ENCODE measurements at regions not wholly inside any gene's neighbourhood (a gene's known extent, or its start where the extent isn't known, plus 50 kb on each side); places are given as distances from the start of the nearest gene placed in this dataset.
"Not testable (repeated sequence)": the region's sequence is repeated elsewhere in the genome, so short reads cannot be mapped to it uniquely, and the experiment has no call there.

GRCh38 chr7:17552952-17553351 is 254.5 kb downstream of the AHR start:
- DNase-seq (ENCODE audit: low read depth in 3 of 3, low spot score in 2 of 3) = no peak

GRCh38 chr7:17554341-17555015 is 256.0 kb downstream of the AHR start:
- no peak for DNase-seq (ENCODE audit: low read depth in 3 of 3, low spot score in 2 of 3)

- no peak for DNase-seq (ENCODE audit: low read depth in 3 of 3, low spot score in 2 of 3)
Observed at GRCh38 chr7:17556247-17556956, 257.9 kb downstream of the AHR start.

GRCh38 chr7:17557251-17557671 is 258.8 kb downstream of the AHR start:
- DNase-seq (ENCODE audit: low read depth in 3 of 3, low spot score in 2 of 3) = no peak

GRCh38 chr7:17558135-17558534 is 259.7 kb downstream of the AHR start:
- DNase-seq (ENCODE audit: low read depth in 3 of 3, low spot score in 2 of 3) = no peak

GRCh38 chr7:17558558-17559332 is 260.3 kb downstream of the AHR start:
- DNase-seq (ENCODE audit: low read depth in 3 of 3, low spot score in 2 of 3) = no peak

- DNase-seq (ENCODE audit: low read depth in 3 of 3, low spot score in 2 of 3) = no peak
Observed at GRCh38 chr7:17559388-17559787, 260.9 kb downstream of the AHR start.

GRCh38 chr7:17560516-17560915 is 262.1 kb downstream of the AHR start:
- no peak for DNase-seq (ENCODE audit: low read depth in 3 of 3, low spot score in 2 of 3)

GRCh38 chr7:17560966-17561365 is 262.5 kb downstream of the AHR start:
- DNase-seq (ENCODE audit: low read depth in 3 of 3, low spot score in 2 of 3) = no peak

- DNase-seq (ENCODE audit: low read depth in 3 of 3, low spot score in 2 of 3) = no peak
Observed at GRCh38 chr7:17564678-17565212, 266.3 kb downstream of the AHR start.

- no peak for DNase-seq (ENCODE audit: low read depth in 3 of 3, low spot score in 2 of 3)
Observed at GRCh38 chr7:17580141-17580540, 281.7 kb downstream of the AHR start.

GRCh38 chr7:17580856-17581255 is 282.4 kb downstream of the AHR start:
- DNase-seq (ENCODE audit: low read depth in 3 of 3, low spot score in 2 of 3) = no peak

- DNase-seq (ENCODE audit: low read depth in 3 of 3, low spot score in 2 of 3) = no peak
Observed at GRCh38 chr7:17581301-17581700, 282.8 kb downstream of the AHR start.

- not testable (repeated sequence) for DNase-seq (ENCODE audit: low read depth in 3 of 3, low spot score in 2 of 3)
Observed at GRCh38 chr7:17582696-17583095, 284.2 kb downstream of the AHR start.

GRCh38 chr7:17583786-17584185 is 285.3 kb downstream of the AHR start:
- no peak for DNase-seq (ENCODE audit: low read depth in 3 of 3, low spot score in 2 of 3)

GRCh38 chr7:17584822-17585221 is 286.4 kb downstream of the AHR start:
- no peak for DNase-seq (ENCODE audit: low read depth in 3 of 3, low spot score in 2 of 3)

- no peak for DNase-seq (ENCODE audit: low read depth in 3 of 3, low spot score in 2 of 3)
Observed at GRCh38 chr7:17586711-17587110, 288.3 kb downstream of the AHR start.

- DNase-seq (ENCODE audit: low read depth in 3 of 3, low spot score in 2 of 3) = no peak
Observed at GRCh38 chr7:17588730-17589129, 290.3 kb downstream of the AHR start.

GRCh38 chr7:17589671-17590070 is 291.2 kb downstream of the AHR start:
- DNase-seq (ENCODE audit: low read depth in 3 of 3, low spot score in 2 of 3) = no peak

GRCh38 chr7:17590221-17590620 is 291.8 kb downstream of the AHR start:
- no peak for DNase-seq (ENCODE audit: low read depth in 3 of 3, low spot score in 2 of 3)

GRCh38 chr7:17593819-17594419 is 295.5 kb downstream of the AHR start:
- DNase-seq (ENCODE audit: low read depth in 3 of 3, low spot score in 2 of 3) = peak; percentile 23 to 40 (median 32)
